IPS-NIHi11 (cell line): ENCODE measurements at regions not wholly inside any gene's neighbourhood (a gene's known extent, or its start where the extent isn't known, plus 50 kb on each side); places are given as distances from the start of the nearest gene placed in this dataset.

Experiments used
- DNase-seq: peaks from one replicate; pipeline ENCODE4 v3.0.0; 2012; ENCODE audit warnings: mixed read lengths, low spot score

DNA sequence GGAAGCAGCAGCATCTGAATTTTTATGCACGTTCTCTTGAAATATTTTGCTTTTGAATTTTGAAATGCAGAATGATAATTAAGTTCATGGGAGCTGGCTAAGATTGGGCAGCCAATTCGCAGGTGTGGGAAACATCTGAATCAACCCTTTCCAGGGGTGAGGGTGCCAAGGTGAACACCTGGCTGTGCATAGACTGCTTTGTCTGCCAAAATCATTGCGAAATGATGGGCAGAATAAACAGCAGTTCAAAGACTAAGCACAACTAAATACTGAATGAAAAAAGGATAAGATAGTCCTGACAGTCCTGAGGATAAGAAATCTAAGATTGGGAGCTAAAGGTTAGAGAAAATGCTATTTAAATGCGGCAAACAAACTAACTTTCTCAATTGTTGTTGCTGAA is 813.3 kb upstream of the RAG2 start:
- no peak for DNase-seq

GRCh38 chr11:37409124-37409523 is 811.1 kb upstream of the RAG2 start:
- no peak for DNase-seq

DNA sequence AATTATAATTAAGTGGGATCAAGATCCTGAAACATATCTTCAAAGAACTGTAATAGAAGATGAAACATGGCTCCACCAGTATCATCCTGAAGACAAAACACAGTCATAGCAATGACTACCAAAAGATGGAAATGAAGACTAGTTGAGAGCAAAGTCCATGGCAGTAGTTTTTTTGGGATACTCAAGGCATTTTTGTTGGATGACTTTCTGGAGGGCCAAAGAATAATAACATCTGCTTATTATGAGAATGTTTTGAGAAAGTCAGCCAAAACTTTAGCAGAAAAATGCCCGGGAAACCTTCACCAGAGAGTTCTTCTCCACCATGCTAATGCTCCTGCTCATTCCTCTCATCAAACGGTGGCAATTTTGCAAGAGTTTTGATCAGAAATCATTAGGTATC is 809.4 kb upstream of the RAG2 start:
- no peak for DNase-seq

- no peak for DNase-seq
These were observed 808.6 kb upstream of the RAG2 start for GRCh38 chr11:37406651-37407050.

DNA sequence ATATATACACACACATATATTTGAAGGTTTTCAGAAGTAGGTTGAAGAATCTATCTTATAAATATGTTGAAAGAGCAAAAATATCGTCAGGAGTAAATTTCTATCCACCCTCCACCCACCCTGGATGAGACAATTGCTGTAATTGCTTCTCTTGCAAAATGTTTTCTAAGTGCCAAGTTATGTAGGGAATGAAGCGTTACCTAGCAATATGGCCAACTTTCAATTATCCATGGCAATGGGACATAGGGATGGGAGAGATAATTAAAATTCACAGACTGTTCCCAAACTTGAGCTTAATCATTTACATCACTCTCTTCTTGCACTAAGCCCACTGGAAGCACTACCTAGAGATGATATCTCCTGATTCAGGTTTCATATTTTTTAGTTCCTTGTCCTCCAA is 806.2 kb upstream of the RAG2 start:
- no peak for DNase-seq

- no peak for DNase-seq
These were observed 804.6 kb upstream of the RAG2 start for GRCh38 chr11:37402663-37403062.

GRCh38 chr11:37394236-37394870 is 796.3 kb upstream of the RAG2 start:
- DNase-seq: no peak

DNA sequence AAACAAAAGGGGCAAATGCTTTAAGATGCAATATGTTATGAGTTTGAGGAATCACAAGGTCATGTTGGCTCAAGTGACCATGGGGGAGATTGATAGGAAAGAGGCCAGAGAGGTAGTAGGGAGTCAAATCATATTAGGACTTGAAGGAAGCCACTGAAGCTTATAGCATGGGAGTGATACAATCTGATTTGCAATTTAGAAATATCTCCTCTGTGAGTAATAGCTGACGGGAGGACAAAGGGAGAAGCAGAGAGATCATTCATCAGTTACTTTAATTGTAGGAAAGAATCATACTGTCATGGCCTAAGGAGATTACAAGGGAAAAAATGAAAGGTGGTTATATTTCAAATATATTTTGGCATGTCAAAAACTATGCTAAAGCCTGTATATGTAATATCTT is 793.6 kb upstream of the RAG2 start:
- DNase-seq: no peak

DNA sequence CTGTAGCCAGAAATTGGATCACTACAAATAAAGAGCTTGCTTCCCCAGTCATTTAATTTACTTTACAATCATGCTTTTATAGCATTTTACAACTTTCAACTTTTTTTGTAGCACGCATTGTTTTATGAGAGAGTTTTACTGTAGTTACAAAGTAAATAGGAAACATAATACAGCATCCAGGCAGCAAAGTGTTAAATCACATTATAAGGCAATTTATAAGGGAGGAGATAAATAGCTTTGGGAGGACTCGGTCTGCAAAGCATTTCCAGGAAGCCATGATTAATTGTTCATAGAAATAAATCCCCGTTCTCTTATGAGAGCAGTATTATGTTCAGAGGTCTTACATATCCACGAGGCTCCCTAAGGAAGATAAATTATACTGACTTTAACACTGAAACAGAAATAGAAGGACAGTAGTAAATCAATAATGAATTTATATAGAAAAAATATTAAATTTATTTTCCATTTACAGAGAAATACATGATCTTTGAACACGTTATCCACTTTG is 792.6 kb upstream of the RAG2 start:
- no peak for DNase-seq

DNA sequence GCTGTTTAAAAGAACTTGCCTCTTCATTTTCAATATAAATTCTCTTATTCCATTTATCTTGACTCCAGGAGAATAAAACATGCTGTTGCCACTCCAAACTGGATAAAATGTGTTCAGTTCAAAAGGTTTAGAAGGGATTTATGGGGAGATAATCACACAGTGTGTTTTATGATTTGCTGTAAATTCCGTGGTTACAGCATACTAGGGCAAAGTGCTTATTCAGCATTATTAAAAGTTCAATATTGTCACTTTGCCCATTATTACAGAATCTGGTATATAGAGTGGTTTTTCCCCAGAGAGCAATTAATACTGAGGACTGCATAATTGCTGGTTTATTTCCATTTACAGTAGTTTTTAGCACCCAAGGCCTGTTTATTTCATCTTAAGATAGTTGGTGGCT is 780.9 kb upstream of the RAG2 start:
- no peak for DNase-seq

- no peak for DNase-seq
These were observed 774.6 kb upstream of the RAG2 start for GRCh38 chr11:37372667-37373066.

GRCh38 chr11:37371346-37371970 is 773.4 kb upstream of the RAG2 start:
- DNase-seq: no peak

GRCh38 chr11:37370817-37371216 is 772.8 kb upstream of the RAG2 start:
- DNase-seq: no peak

- DNase-seq: peak; percentile 8
These were observed 766.3 kb upstream of the RAG2 start for GRCh38 chr11:37364246-37364839.

DNA sequence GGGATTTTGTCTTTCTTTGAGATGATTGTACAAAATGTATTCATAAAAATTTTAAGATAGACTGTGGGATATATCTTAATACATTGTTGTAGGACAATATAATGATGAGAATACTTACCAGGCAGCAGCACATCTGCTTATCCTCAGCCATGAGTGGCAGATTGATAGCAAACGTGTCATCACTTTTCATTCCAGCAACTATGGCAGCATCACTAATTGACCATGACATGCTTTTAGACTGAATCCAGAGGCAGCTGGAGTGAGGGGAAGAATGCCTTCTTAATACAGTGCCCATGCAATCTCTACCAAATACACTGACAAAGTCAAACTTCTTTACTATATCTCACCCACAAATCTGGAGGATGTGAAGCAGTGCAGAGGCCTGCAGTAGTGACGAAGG is 755.2 kb upstream of the RAG2 start:
- no peak for DNase-seq

GRCh38 chr11:37352485-37352884 is 754.4 kb upstream of the RAG2 start:
- DNase-seq: no peak

DNA sequence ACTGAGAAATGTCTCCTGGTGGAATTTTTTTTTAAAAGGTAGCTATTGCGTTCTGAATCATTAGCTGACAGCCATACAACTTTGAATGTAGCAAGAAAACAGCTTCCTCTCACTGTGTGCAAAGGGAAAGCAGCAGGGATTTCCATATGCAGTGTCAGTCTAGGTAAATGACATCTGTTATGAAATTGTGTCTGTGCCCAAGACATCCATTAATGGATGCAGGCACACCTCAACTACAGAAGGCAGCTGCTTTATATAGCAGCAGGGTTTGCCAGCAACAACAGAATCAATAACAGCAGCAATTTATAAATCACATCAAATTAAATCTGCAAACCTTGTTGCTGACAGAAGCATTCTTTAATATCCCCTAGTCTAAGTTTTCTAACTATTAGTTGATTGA is 745.3 kb upstream of the RAG2 start:
- DNase-seq: no peak

DNA sequence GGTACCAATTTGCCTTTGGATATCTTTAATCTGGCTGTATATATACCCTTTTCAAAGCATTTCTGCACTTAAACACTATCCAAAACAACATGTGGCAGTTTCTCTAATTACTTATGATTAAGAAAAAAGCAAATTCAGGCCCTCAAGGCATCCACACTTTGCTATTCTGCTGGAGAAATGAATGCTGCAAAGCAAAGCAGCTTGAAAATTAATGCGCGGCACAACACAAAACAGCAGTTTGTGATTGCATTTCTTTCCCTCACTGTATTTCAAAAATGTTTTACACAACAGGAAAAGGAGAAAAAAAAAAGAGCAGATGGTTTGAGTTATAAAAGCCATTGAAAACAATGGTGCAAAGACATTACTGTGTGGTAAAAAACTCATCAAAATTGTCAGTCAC is 738.4 kb upstream of the RAG2 start:
- DNase-seq: no peak

DNA sequence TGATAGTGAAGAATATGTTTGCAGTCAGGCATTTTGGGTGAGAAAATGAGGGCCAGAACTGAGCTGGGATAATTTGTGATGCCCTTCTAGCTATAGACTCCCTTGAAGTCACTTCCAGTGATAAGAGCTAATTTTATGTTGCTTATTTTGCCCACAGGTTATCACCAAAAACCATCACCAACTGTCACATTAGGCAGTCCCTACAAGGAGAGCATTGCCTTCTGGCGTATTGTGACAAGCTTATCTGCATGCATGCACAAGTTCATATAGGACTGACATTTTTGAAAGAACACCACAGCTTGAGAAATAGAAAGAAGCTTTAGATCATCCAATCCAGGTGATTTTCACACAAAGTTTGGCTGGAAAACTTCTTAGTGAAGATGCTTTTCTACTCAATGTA is 735.3 kb upstream of the RAG2 start:
- no peak for DNase-seq

DNA sequence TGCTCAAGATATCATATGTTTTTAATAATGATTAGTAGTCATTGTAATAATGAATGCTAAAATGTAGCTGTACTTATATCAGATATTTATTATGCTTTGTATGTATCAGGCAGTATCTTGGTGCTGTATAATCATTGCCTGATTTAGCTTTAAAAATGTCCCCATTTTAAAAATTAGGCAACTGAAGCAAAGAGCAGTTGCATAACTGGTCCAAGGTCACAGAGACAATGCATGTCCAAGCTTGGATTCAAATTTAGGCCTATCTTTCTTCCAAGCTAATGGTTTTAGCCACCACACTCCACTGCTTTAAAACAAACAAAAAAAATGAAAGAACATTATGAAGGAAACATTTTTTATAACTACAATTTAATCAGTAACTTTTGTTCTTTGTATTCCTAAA is 725.8 kb upstream of the RAG2 start:
- DNase-seq: no peak

DNA sequence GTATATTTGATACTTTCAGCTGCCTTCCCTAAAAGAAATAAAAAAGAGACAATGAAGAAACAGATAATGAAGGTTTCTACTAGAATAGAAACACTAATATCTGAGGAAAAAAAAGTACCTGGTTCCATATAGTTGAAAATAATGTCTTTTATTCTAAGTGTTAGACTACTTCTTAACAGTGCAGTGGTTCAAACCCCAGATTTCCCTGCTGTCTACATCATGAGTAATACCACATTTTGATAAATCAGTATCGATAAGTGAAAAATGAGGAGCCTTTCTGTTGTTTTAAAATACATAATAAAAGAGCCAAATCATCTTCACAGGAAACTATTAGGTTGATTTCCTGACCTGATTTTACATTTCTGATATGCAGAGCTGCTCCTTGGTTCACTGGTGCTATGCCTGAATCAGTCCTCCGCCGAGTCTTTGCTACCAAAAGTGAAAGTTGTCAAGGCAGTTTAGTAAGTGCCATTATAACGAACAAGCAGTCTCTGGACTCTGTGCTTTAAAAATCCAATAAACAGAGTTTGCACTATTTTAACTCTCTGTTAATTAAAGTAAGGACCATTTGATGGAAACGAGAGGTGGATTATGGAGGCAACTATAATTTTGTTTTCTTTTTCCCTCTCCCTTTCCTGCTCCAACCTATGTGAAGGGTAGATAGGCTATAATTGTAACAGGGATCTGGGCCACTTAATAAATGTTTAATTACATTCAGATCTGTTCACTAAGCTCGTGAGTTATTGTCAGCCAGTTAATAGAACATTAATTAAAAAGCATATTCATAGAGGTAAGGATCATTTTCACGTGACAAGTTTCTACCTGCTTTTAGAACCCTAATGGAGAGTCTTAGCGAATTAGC is 724.5 kb upstream of the RAG2 start:
- no peak for DNase-seq

- DNase-seq: no peak
These were observed 722.9 kb upstream of the RAG2 start for GRCh38 chr11:37320921-37321320.

DNA sequence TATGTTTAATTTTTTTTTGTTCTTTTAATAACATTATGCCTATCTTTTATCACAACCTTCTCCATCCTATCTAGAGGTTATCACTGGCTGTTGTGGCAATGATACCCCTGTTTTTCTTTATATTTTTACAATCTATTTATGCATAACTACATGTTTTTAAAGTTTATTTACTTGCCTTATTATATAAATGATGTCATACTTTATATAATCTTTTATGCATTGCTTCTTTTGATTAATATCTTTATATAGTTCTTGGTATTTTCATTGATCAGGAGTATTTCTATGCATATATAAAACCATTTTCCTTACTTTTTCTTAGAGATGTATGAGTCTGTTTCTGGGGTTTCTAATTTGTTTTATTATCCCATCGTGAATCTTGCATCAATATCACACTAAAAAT is 719.8 kb upstream of the RAG2 start:
- DNase-seq: no peak
